ENCODE measurements at regions not wholly inside any gene's neighbourhood (a gene's known extent, or its start where the extent isn't known, plus 50 kb on each side); places are given as distances from the start of the nearest gene placed in this dataset.

DNA sequence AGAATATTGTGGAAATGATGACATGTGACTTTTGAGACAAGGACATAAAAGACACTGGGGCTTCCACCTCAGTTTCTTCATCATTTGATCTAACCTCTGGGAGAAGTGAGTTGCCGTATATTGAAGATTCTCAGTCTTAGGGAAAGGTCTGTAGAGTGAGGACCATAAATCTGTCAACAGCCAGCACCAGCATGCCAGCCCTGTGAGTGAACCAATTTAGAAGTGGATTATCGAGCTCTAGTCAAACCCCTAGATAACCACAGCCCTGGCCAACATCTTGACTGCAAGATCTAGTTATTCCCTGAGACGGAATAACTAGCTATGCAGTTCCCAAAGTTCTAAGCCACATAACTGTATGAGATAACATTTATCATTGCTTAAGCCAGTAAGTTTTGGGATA, 108.8 kb upstream of the PTPRR start:
- TF ChIP-seq, protein P1, sequence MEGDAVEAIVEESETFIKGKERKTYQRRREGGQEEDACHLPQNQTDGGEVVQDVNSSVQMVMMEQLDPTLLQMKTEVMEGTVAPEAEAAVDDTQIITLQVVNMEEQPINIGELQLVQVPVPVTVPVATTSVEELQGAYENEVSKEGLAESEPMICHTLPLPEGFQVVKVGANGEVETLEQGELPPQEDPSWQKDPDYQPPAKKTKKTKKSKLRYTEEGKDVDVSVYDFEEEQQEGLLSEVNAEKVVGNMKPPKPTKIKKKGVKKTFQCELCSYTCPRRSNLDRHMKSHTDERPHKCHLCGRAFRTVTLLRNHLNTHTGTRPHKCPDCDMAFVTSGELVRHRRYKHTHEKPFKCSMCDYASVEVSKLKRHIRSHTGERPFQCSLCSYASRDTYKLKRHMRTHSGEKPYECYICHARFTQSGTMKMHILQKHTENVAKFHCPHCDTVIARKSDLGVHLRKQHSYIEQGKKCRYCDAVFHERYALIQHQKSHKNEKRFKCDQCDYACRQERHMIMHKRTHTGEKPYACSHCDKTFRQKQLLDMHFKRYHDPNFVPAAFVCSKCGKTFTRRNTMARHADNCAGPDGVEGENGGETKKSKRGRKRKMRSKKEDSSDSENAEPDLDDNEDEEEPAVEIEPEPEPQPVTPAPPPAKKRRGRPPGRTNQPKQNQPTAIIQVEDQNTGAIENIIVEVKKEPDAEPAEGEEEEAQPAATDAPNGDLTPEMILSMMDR (IDR thresholded peaks at IDR 0.05) = no peak
- no peak for TF ChIP-seq POLR2AphosphoS5 (IDR thresholded peaks at IDR 0.05)
